Upper lobe of left lung (tissue), 4 donors: ENCODE measurements at regions not wholly inside any gene's neighbourhood (a gene's known extent, or its start where the extent isn't known, plus 50 kb on each side); places are given as distances from the start of the nearest gene placed in this dataset.

ENCODE experiments used
- POLR2AphosphoS5 ChIP-seq, 2 donors: sonication (generic); formaldehyde crosslinking; IDR thresholded peaks; one replicate each; pipeline ENCODE4 v1.5.1; 2017; ENCODE audit warnings: antibody characterized with exemption in 2 of 2
- TF ChIP-seq, protein P1 (sequence below), 6 experiments: fragments of 450-650 bp in 4 of 6; fragments of 200-600 bp in 2 of 6; sonication (generic) in 2 of 6; IDR thresholded peaks; one replicate each; pipeline ENCODE4 v1.5.1; 2016 to 2019; ENCODE audit warnings: antibody characterized with exemption in 6 of 6

DNA sequence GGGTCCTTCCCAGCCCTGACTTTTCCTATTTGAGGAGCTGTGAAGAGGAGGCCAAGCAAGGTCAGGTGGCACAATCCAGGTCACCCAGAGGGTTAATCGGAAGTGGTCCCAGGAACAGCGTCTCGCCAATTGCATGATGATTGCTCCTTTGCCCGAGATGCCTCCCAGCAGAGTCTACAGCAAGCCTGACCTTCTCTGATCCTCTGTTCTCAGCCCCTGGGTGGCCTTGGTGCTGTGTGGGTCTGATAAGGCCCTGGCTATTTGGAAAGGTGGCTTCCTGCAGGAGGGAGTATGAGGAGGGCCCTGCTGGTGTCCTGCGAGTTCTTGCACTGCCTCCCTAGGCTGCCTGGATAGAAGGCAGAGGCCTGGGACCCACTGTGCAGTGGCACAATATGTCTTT is 116.2 kb downstream of the FOXD2 start:
- TF ChIP-seq, protein P1, sequence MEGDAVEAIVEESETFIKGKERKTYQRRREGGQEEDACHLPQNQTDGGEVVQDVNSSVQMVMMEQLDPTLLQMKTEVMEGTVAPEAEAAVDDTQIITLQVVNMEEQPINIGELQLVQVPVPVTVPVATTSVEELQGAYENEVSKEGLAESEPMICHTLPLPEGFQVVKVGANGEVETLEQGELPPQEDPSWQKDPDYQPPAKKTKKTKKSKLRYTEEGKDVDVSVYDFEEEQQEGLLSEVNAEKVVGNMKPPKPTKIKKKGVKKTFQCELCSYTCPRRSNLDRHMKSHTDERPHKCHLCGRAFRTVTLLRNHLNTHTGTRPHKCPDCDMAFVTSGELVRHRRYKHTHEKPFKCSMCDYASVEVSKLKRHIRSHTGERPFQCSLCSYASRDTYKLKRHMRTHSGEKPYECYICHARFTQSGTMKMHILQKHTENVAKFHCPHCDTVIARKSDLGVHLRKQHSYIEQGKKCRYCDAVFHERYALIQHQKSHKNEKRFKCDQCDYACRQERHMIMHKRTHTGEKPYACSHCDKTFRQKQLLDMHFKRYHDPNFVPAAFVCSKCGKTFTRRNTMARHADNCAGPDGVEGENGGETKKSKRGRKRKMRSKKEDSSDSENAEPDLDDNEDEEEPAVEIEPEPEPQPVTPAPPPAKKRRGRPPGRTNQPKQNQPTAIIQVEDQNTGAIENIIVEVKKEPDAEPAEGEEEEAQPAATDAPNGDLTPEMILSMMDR (IDR thresholded peaks at IDR 0.05): no peak
- TF ChIP-seq POLR2AphosphoS5 (IDR thresholded peaks at IDR 0.05): no peak
